Liver (tissue), 8 donors: ENCODE measurements at regions not wholly inside any gene's neighbourhood (a gene's known extent, or its start where the extent isn't known, plus 50 kb on each side); places are given as distances from the start of the nearest gene placed in this dataset.

Source experiments
- DNase-seq: peaks from one replicate; pipeline ENCODE4 v3.0.0-alpha.2; 2017; ENCODE audit warnings: low spot score
- H3K27ac ChIP-seq, 2 donors: one replicate each; pipeline ENCODE4 v1.7.0; 2013; ENCODE audit warnings: inconsistent platforms in 2 of 2, low read length in 2 of 2, control low read depth in 1 of 2, low read depth in 1 of 2, mild to moderate bottlenecking in 1 of 2
- H3K27me3 ChIP-seq, 4 donors: one replicate each; pipeline versions ENCODE4 v1.6.1 to v1.7.0; 2013; ENCODE audit warnings: low read length in 3 of 4, inconsistent platforms in 1 of 4, mild to moderate bottlenecking in 1 of 4, moderate library complexity in 1 of 4; ENCODE audit not compliant: control insufficient read depth in 4 of 4, insufficient read depth in 4 of 4
- H3K36me3 ChIP-seq, 4 donors: one replicate each; pipeline versions ENCODE4 v1.6.1 to v1.7.0; 2013; ENCODE audit warnings: low read length in 3 of 4, mild to moderate bottlenecking in 3 of 4, low read depth in 1 of 4, moderate library complexity in 1 of 4; ENCODE audit not compliant: control insufficient read depth in 4 of 4, insufficient read depth in 3 of 4
- H3K4me1 ChIP-seq, 4 donors: one replicate each; pipeline versions ENCODE4 v1.6.1 to v1.7.0; 2013; ENCODE audit warnings: low read length in 3 of 4, mild to moderate bottlenecking in 3 of 4, moderate library complexity in 1 of 4; ENCODE audit not compliant: control insufficient read depth in 4 of 4, insufficient read depth in 4 of 4
- H3K4me3 ChIP-seq, 3 donors: one replicate each; pipeline versions ENCODE4 v1.6.1 to v1.7.0; 2013; ENCODE audit warnings: low read length in 3 of 3, control low read depth in 1 of 3, low read depth in 1 of 3, mild to moderate bottlenecking in 1 of 3
- H3K9ac ChIP-seq, 2 donors: one replicate each; pipeline ENCODE4 v1.7.0; 2013; ENCODE audit warnings: low read length in 2 of 2, mild to moderate bottlenecking in 2 of 2, moderate library complexity in 2 of 2, control low read depth in 1 of 2, low read depth in 1 of 2
- H3K9me3 ChIP-seq, 4 donors: one replicate each; pipeline versions ENCODE4 v1.6.1 to v1.7.0; 2013; ENCODE audit warnings: low read length in 3 of 4; ENCODE audit not compliant: control insufficient read depth in 4 of 4
- EGR1 ChIP-seq, 2 donors: IDR thresholded peaks; 2 replicates each; pipeline ENCODE4 v1.6.1; 2016 to 2018; ENCODE audit warnings: antibody characterized with exemption in 2 of 2, low read depth in 2 of 2
- FOXA1 ChIP-seq: IDR thresholded peaks from 2 replicates; pipeline ENCODE4 v1.6.1; 2016; ENCODE audit warnings: antibody characterized with exemption
- FOXA2 ChIP-seq: IDR thresholded peaks from 2 replicates; pipeline ENCODE4 v1.6.1; 2016; ENCODE audit warnings: antibody characterized with exemption
- GABPA ChIP-seq, 2 donors: IDR thresholded peaks in 1 of 2; conservative IDR thresholded peaks in 1 of 2; 2 replicates each; pipeline ENCODE4 v1.6.1; 2016; ENCODE audit warnings: antibody characterized with exemption in 2 of 2, mild to moderate bottlenecking in 1 of 2, moderate library complexity in 1 of 2
- HNF4G ChIP-seq: IDR thresholded peaks from 2 replicates; pipeline ENCODE4 v1.6.1; 2016; ENCODE audit warnings: antibody characterized with exemption
- JUND ChIP-seq, 2 donors: IDR thresholded peaks; 2 replicates each; pipeline ENCODE4 v1.6.1; 2016; ENCODE audit warnings: antibody characterized with exemption in 2 of 2
- NR2F2 ChIP-seq: IDR thresholded peaks from 2 replicates; pipeline ENCODE4 v1.6.1; 2016; ENCODE audit warnings: antibody characterized with exemption
- RAD21 ChIP-seq, 2 donors: IDR thresholded peaks; 2 replicates each; pipeline ENCODE4 v1.6.1; 2016; ENCODE audit warnings: antibody characterized with exemption in 2 of 2, mild to moderate bottlenecking in 2 of 2
- RXRA ChIP-seq, 2 donors: IDR thresholded peaks; 2 replicates each; pipeline ENCODE4 v1.6.1; 2017 to 2018; ENCODE audit warnings: antibody characterized with exemption in 2 of 2, mild to moderate bottlenecking in 1 of 2
- SP1 ChIP-seq: IDR thresholded peaks from 2 replicates; pipeline ENCODE4 v1.6.1; 2018; ENCODE audit warnings: antibody characterized with exemption, mild to moderate bottlenecking
- YY1 ChIP-seq: IDR thresholded peaks from 2 replicates; pipeline ENCODE4 v1.6.1; 2016; ENCODE audit warnings: antibody characterized with exemption, mild to moderate bottlenecking
- WGBS: extraction: QIAGEN DNeasy Blood & Tissue Kit; methylation state at CpG from one replicate; pipeline ENCODE4 v1.1.7; 2013; 5-methylcytosine and 5-hydroxymethylcytosine counted together
- TF ChIP-seq, protein P1 (sequence below): IDR thresholded peaks from 2 replicates; pipeline ENCODE4 v1.6.1; 2016; ENCODE audit warnings: antibody characterized with exemption, mild to moderate bottlenecking
- TF ChIP-seq, protein P2 (sequence below): fragments of 150-350 bp; IDR thresholded peaks from 2 replicates; pipeline ENCODE4 v1.5.1; 2017; ENCODE audit warnings: improper control_type of control experiment, low read depth, low read length; ENCODE audit not compliant: missing input control
- TF ChIP-seq, protein P3 (sequence below): IDR thresholded peaks from 2 replicates; pipeline ENCODE4 v1.6.1; 2016; ENCODE audit warnings: antibody characterized with exemption
- TF ChIP-seq, protein P4 (sequence below): IDR thresholded peaks from 2 replicates; pipeline ENCODE4 v1.6.1; 2016; ENCODE audit warnings: antibody characterized with exemption
- donor health status: healthy.
- donor health status: healthy.
- donor health status: healthy.
- donor health status: healthy.
- donor health status: healthy.

DNA sequence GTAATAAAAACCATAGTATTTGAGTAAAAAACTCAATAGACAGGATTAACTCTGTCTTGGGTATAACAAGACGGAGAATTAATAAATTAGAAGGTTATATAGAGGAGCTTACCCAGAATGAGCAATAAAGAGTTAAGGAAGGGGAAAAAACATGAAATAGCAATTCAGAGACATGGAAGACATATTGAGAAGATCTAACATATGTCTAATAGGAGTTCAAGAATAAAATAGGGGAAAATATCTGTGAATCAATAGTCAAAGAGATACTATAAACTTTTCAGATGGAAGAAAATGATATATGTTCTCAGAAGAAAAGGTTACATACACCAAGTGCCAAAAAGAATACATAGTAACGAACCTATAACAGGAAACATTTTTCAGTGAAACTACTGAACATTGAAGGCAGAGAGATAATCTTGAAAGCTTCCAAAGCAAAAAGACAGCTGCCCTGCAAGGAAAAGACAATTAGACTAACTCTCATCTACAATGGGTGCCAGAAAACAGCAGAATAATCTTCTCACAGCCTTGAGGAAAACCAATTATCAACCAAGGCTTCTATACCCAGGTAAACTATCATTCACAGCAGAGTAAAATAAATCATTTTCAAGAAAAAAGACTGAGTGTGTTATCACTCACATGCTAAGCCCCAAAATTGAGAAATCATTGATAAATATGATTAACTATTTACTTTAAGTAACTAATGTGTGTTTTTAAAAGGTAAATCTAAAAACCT is 106.0 kb downstream of the ENC1 start:
- H3K36me3 ChIP-seq = no peaks in the 10 kb centered on the region
- WGBS = 95% methylated on average over 2 of the region's 2 CpGs
- DNase-seq = no peak
- H3K27ac ChIP-seq = no peak overlapping the region
- H3K9ac ChIP-seq = no peak overlapping the region
- H3K9me3 ChIP-seq = peaks cover 0 to 3% (median 0%) of the 10 kb centered on the region in 4 donors
- no peaks in the 10 kb centered on the region for H3K27me3 ChIP-seq
- peaks cover 7 to 18% (median 14%) of the 10 kb centered on the region in 4 donors for H3K4me1 ChIP-seq
- no peak for TF ChIP-seq RAD21 (IDR thresholded peaks at IDR 0.05)
- TF ChIP-seq, protein P1, sequence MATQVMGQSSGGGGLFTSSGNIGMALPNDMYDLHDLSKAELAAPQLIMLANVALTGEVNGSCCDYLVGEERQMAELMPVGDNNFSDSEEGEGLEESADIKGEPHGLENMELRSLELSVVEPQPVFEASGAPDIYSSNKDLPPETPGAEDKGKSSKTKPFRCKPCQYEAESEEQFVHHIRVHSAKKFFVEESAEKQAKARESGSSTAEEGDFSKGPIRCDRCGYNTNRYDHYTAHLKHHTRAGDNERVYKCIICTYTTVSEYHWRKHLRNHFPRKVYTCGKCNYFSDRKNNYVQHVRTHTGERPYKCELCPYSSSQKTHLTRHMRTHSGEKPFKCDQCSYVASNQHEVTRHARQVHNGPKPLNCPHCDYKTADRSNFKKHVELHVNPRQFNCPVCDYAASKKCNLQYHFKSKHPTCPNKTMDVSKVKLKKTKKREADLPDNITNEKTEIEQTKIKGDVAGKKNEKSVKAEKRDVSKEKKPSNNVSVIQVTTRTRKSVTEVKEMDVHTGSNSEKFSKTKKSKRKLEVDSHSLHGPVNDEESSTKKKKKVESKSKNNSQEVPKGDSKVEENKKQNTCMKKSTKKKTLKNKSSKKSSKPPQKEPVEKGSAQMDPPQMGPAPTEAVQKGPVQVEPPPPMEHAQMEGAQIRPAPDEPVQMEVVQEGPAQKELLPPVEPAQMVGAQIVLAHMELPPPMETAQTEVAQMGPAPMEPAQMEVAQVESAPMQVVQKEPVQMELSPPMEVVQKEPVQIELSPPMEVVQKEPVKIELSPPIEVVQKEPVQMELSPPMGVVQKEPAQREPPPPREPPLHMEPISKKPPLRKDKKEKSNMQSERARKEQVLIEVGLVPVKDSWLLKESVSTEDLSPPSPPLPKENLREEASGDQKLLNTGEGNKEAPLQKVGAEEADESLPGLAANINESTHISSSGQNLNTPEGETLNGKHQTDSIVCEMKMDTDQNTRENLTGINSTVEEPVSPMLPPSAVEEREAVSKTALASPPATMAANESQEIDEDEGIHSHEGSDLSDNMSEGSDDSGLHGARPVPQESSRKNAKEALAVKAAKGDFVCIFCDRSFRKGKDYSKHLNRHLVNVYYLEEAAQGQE = no peak
- H3K4me3 ChIP-seq = no peak overlapping the region

DNA sequence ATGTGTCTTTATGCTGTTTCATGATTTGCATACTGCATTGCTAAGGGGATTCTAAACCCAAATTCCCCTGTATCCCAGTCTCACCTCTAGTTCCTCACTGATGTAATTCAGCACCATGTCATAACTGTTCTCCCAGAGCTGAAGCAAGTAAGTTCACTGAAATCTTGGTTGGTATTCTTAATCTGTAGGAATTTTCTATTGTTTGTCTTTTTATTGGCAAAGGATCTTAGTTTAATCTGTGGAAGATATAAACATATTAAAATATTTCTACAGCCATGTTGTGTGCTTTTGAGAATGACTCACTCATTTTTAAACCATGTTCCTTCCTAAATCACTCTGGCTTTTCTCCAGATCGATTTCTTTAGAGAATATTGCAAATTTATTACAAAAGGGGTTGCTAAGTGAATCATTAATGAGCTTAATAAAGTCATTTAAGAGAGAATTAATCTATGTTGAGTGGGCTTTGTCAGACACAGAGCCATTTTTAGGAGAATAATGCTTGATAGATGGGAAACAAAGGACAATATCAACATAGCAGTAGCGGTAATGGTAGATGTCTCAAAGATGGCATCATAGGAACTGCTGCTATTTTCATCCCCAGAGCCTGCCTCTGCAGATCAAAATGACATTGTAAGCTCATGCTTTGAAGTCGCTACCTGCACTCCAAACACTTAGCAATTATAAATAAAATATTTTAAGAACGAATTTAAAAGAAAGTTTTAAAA is 110.0 kb downstream of the ENC1 start:
- Histone ChIP-seq H3K4me3 (no peak overlapping the region), H3K9me3 (peaks cover 0 to 3% (median 0%) of the 10 kb centered on the region in 4 donors), H3K27ac (no peak overlapping the region), H3K9ac (no peak overlapping the region), H3K36me3 (no peaks in the 10 kb centered on the region), H3K27me3 (no peaks in the 10 kb centered on the region), H3K4me1 (no peaks in the 10 kb centered on the region)
- WGBS = 89% methylated on average over 4 of the region's 4 CpGs
- no peak for TF ChIP-seq JUND (IDR thresholded peaks at IDR 0.05)
- no peak for TF ChIP-seq NR2F2
- TF ChIP-seq RAD21 (IDR thresholded peaks at IDR 0.05) = no peak
- TF ChIP-seq, protein P2, sequence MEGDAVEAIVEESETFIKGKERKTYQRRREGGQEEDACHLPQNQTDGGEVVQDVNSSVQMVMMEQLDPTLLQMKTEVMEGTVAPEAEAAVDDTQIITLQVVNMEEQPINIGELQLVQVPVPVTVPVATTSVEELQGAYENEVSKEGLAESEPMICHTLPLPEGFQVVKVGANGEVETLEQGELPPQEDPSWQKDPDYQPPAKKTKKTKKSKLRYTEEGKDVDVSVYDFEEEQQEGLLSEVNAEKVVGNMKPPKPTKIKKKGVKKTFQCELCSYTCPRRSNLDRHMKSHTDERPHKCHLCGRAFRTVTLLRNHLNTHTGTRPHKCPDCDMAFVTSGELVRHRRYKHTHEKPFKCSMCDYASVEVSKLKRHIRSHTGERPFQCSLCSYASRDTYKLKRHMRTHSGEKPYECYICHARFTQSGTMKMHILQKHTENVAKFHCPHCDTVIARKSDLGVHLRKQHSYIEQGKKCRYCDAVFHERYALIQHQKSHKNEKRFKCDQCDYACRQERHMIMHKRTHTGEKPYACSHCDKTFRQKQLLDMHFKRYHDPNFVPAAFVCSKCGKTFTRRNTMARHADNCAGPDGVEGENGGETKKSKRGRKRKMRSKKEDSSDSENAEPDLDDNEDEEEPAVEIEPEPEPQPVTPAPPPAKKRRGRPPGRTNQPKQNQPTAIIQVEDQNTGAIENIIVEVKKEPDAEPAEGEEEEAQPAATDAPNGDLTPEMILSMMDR = no peak
- TF ChIP-seq GABPA (IDR thresholded peaks at IDR 0.05 in 1 of 2, conservative IDR thresholded peaks at IDR 0.05 in 1 of 2) = no peak
- TF ChIP-seq, protein P3, sequence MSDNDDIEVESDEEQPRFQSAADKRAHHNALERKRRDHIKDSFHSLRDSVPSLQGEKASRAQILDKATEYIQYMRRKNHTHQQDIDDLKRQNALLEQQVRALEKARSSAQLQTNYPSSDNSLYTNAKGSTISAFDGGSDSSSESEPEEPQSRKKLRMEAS = no peak
- TF ChIP-seq, protein P4, sequence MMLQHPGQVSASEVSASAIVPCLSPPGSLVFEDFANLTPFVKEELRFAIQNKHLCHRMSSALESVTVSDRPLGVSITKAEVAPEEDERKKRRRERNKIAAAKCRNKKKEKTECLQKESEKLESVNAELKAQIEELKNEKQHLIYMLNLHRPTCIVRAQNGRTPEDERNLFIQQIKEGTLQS = no peak
- no peak for TF ChIP-seq RXRA (IDR thresholded peaks at IDR 0.05)
- no peak for TF ChIP-seq FOXA2
- no peak for TF ChIP-seq SP1
- TF ChIP-seq, protein P1 = no peak
- TF ChIP-seq YY1 = no peak
- TF ChIP-seq HNF4G = no peak
- no peak for TF ChIP-seq FOXA1
- no peak for TF ChIP-seq EGR1 (IDR thresholded peaks at IDR 0.05; ENCODE audit: low read depth in 2 of 2)
- DNase-seq = no peak
